ELF-1 (cell line): ENCODE measurements at regions not wholly inside any gene's neighbourhood (a gene's known extent, or its start where the extent isn't known, plus 50 kb on each side); places are given as distances from the start of the nearest gene placed in this dataset.
"Not testable (repeated sequence)": the region's sequence is repeated elsewhere in the genome, so short reads cannot be mapped to it uniquely, and the experiment has no call there.

Source experiments
- DNase-seq: peaks from one replicate; pipeline ENCODE4 v3.0.0-alpha.2; 2016; ENCODE audit warnings: low read depth, low spot score

- DNase-seq = peak; percentile 42
Observed at GRCh38 chr1:47491341-47491753, 53.5 kb downstream of the FOXD2 start.

- DNase-seq = no peak
Observed at GRCh38 chr1:47495176-47495713, 57.4 kb downstream of the FOXD2 start.

- DNase-seq = no peak
Observed at GRCh38 chr1:47498551-47498950, 60.7 kb downstream of the FOXD2 start.

GRCh38 chr1:47501069-47501468, 63.2 kb downstream of the FOXD2 start:
- no peak for DNase-seq

DNA sequence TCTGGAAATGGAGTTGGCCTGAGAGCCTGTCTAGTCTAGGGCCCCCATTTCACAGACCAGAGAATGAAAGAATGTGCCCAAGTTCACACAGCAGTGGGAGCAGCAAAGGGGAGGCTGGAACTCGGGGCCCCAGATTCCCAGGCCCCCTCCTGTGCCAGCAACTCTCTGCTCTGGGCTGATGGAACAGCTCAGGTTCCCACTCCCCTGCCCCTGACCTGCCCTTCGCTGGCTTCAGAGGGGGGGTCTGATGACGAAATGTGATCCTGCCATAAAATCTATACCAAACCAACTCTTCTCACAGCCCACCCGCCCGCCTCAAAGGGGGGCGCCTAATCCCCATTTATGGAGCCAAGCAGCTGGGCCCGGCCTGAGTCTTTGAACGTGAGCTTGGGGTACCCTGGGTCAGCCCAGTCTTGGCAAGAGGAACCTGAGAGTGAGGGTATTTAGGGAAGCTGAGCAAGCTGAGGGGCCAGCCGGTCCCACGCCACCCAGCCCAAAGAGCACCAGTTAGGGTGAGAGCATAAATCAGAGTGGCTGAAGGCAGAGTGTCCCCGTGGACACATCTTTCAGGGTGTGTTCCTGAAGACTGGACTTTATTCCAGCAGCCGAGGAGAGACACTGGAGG, 65.0 kb downstream of the FOXD2 start:
- DNase-seq = no peak

DNA sequence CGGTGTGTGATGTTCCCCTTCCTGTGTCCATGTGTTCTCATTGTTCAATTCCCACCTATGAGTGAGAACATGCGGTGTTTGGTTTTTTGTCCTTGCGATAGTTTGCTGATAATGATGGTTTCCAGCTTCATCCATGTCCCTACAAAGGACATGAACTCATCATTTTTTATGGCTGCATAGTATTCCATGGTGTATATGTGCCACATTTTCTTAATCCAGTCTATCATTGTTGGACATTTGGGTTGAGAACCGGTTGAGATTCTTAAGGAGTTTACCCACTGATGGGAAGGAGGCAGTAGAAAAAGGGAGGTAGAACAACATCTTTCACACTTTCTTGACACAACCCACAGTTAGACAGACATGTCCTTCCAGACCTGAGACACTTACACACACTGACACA, 67.0 kb downstream of the FOXD2 start:
- DNase-seq = not testable (repeated sequence)

- no peak for DNase-seq
Observed at GRCh38 chr1:47505267-47505666, 67.4 kb downstream of the FOXD2 start.

GRCh38 chr1:47506053-47506452, 68.2 kb downstream of the FOXD2 start:
- DNase-seq = no peak

- no peak for DNase-seq
Observed at GRCh38 chr1:47507144-47507543, 69.3 kb downstream of the FOXD2 start.

DNA sequence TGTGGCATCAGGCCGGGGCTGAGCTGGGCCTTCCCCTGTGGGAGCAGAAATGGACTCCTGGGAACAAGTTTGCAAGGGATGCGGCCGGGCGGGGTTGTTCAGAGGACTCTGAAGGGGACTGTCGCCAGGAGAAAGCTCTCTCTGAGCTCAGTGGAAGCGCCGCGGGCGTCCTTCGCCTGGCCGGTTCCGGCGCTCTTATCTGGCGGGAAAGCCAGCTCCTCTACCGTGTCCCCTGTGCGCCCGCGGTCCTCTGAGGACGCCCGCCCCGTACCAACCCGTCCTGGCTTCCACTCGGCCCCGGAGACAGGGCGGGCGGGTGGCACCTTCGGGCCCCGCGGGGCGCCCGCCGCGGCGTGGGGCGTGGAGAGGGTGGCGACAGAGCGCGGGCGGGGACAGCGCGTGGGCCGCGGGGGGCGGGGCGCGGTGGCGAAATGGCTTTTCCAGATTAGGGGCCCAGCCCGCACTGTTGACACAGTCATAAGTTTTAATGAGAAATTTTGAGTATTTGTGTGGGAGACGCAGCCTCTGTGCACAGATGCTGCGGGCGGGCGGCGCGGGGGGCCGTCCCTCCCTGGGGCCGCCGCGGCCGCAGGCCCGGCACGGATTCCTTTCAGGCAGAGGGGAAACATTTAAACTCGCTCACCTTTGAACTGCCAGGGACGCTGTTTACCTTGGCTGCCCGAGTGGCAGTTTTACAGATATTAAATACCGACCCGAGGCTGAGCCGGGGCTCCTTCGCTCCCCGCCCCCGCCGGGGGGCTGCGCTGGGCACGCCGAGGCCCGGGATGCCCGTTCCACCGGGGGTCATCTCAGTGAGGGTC, 70.2 kb downstream of the FOXD2 start:
- DNase-seq = peak; percentile 74

- DNase-seq = peak; percentile 41
Observed at GRCh38 chr1:47508702-47509431, 71.0 kb downstream of the FOXD2 start.

DNA sequence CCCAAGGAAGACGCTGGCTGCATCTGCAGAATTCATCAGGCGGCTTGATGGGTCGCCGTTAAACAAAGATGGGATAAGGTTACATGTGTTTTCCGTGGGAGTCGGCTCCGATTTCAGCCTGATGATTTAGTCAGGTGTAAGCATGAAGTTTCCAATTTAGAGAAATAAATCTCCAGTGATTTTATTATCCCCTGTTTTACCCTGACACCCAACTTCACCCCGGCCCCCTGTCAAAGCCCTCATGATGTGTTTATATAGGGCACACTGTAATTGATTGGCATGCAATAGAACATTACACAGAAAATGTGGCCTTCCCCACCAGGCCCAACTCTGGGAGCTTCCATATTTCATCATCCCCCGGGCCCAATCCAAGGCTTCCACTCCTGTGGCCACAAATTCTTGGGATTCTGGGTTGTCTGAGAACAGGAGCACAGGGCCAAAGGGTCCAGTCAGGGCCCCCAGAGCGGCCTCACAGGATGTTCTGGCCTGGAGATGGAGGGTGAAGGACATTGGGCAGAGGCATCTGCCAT, 72.5 kb downstream of the FOXD2 start:
- no peak for DNase-seq

DNA sequence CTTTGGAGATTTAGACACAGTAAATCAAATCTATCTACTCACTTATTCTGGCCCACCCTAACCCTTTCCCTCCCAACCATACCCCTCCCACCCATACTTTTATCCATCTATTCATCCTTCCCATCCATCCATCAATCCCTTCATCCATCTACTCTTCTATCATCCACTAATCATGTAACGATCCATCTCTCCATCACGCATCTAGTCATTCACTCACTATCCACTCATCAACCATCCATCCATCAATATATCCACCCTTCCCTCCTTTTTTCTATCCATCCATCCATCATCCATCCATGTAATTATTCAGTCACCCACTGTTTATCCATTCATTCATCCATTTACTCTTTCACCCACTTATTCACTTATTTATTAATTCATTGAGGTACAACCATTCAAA, 74.0 kb downstream of the FOXD2 start:
- DNase-seq = no peak

GRCh38 chr1:47513393-47513792, 75.5 kb downstream of the FOXD2 start:
- no peak for DNase-seq

- no peak for DNase-seq
Observed at GRCh38 chr1:47514229-47514628, 76.4 kb downstream of the FOXD2 start.

DNA sequence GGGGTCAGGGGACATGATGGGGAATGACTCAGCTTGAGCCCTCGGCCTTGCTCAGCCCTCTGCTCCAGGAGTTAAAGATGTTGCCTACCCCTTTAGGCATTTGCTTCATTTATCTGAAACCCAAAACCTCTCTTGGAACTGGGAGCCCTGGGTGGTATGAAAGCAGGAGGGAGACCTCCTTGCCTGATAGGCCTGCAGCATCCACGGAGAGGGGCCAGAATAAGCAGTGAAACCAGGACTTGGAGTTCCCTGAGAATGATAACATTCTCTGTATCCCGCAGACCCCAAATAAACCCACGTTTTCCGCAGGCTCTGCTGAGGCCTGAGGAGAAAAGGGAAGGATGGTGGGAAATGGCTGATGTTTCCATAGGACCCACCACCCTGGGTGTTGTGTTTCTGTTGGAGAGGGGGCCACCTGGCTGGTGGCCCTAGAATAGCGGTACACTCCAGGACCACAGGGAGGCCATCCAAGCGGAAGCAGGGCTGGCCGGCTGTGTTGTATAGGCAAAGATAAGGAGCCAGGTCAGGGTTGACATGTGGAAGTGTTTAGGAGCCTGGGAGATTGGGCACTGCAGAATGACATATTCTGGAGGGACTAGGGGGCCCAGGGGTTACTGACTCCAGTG, 77.4 kb downstream of the FOXD2 start:
- peak; percentile 27 for DNase-seq

GRCh38 chr1:47517946-47518345, 80.1 kb downstream of the FOXD2 start:
- no peak for DNase-seq

DNA sequence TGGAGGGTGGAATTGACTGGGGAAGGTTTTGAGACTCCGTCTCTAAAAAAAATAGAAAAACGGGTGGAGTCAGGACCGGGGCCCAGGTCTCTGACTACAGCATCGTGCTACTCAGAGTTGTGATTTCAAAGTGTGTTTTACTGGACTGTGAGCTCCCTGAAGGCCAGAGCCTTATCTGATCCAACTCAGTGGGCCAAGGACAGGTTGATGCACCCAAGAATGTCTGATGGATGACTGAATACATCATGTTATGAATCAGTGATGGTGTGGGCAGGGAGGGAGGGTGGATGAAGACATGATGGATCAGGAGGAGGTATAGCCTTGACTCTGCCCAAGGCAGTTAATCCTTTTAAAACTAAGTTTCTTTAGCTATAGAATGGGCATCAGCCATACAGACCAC, 81.6 kb downstream of the FOXD2 start:
- DNase-seq = no peak

- no peak for DNase-seq
Observed at GRCh38 chr1:47519971-47520370, 82.1 kb downstream of the FOXD2 start.

GRCh38 chr1:47521034-47521881, 83.4 kb downstream of the FOXD2 start:
- DNase-seq = no peak
